Sigmoid colon (tissue), 4 donors: ENCODE measurements at regions not wholly inside any gene's neighbourhood (a gene's known extent, or its start where the extent isn't known, plus 50 kb on each side); places are given as distances from the start of the nearest gene placed in this dataset.

Source experiments
- EP300 ChIP-seq, 4 donors: sonication (generic); formaldehyde crosslinking; IDR thresholded peaks; one replicate each; pipeline ENCODE4 v1.6.1; 2017; ENCODE audit warnings: antibody characterized with exemption in 4 of 4
- POLR2A ChIP-seq, 2 donors: fragments of 450-650 bp; IDR thresholded peaks; one replicate each; pipeline ENCODE4 v1.6.1; 2016; ENCODE audit warnings: antibody characterized with exemption in 2 of 2, mild to moderate bottlenecking in 2 of 2, moderate library complexity in 2 of 2
- POLR2AphosphoS5 ChIP-seq, 4 donors: sonication (generic); formaldehyde crosslinking; IDR thresholded peaks; one replicate each; pipeline ENCODE4 v1.6.1; 2017; ENCODE audit warnings: antibody characterized with exemption in 4 of 4
- TF ChIP-seq, protein P1 (sequence below), 4 experiments: fragments of 450-650 bp in 3 of 4; fragments of 200-600 bp in 1 of 4; IDR thresholded peaks; one replicate each; pipeline ENCODE4 v1.5.1; 2016 to 2019; ENCODE audit warnings: antibody characterized with exemption in 4 of 4, mild to moderate bottlenecking in 3 of 4, moderate library complexity in 2 of 4

DNA sequence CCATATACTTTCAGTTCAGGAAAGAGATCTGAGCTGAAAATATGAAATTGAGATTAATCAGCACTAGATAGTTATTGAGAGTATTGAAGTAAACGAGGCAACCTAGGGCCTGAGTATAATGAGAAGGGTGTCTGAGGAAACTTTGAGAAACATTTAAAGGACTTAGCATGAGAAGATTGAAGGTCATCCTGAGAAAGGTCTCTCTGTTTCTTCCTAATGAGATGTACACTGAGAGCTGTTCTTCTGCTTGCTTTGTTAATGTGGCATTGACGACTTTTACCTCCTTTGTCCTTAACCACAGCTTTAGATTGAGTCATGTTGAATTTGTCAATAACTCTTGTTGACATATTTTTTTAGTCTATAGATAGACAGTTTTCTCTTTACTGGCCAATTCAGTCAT lies 145.1 kb upstream of the ACTBL2 start:
- no peak for TF ChIP-seq POLR2A (IDR thresholded peaks at IDR 0.05)
- TF ChIP-seq, protein P1, sequence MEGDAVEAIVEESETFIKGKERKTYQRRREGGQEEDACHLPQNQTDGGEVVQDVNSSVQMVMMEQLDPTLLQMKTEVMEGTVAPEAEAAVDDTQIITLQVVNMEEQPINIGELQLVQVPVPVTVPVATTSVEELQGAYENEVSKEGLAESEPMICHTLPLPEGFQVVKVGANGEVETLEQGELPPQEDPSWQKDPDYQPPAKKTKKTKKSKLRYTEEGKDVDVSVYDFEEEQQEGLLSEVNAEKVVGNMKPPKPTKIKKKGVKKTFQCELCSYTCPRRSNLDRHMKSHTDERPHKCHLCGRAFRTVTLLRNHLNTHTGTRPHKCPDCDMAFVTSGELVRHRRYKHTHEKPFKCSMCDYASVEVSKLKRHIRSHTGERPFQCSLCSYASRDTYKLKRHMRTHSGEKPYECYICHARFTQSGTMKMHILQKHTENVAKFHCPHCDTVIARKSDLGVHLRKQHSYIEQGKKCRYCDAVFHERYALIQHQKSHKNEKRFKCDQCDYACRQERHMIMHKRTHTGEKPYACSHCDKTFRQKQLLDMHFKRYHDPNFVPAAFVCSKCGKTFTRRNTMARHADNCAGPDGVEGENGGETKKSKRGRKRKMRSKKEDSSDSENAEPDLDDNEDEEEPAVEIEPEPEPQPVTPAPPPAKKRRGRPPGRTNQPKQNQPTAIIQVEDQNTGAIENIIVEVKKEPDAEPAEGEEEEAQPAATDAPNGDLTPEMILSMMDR (IDR thresholded peaks at IDR 0.05), result no peak
- TF ChIP-seq EP300 (IDR thresholded peaks at IDR 0.05), result no peak
- TF ChIP-seq POLR2AphosphoS5 (IDR thresholded peaks at IDR 0.05), result no peak
